ENCODE measurements at regions not wholly inside any gene's neighbourhood (a gene's known extent, or its start where the extent isn't known, plus 50 kb on each side); places are given as distances from the start of the nearest gene placed in this dataset.
"Not testable (repeated sequence)": the region's sequence is repeated elsewhere in the genome, so short reads cannot be mapped to it uniquely, and the experiment has no call there.

- Histone ChIP-seq H3K9me3 (ENCODE audit: control insufficient read depth in 1 of 2, insufficient read depth in 1 of 2, low read depth in 1 of 2, low read length in 2 of 2) (no peaks in the 10 kb centered on the region), H3K9me2 (ENCODE audit: insufficient read depth) (no peaks in the 10 kb centered on the region), H2AFZ (ENCODE audit: low read depth, low read length, poor library complexity, severe bottlenecking) (no peak overlapping the region), H3K4me3 (replicated peaks in 1 of 2; ENCODE audit: low read depth in 1 of 2, low read length in 2 of 2) (no peak overlapping the region), H3K4me1 (ENCODE audit: control insufficient read depth in 1 of 2, insufficient read depth in 2 of 2, low read length in 2 of 2) (no peaks in the 10 kb centered on the region), H3K4me2 (ENCODE audit: low read length) (no peak overlapping the region), H3K27ac (ENCODE audit: low read depth, low read length) (no peak overlapping the region), H3K36me3 (ENCODE audit: control insufficient read depth in 1 of 2, insufficient read depth in 2 of 2, low read length in 2 of 2) (no peaks in the 10 kb centered on the region), H3K27me3 (ENCODE audit: insufficient read depth, low read length) (no peaks in the 10 kb centered on the region), H3K9ac (ENCODE audit: low read length) (no peak overlapping the region), H4K20me1 (ENCODE audit: insufficient read depth) (no peaks in the 10 kb centered on the region), H3K79me2 (ENCODE audit: insufficient read depth, low read length) (no peaks in the 10 kb centered on the region)
- BruUV-seq (replicated peaks) = no TSS peak
- ChIA-PET POLR2A (no interaction called here), RAD21 (ENCODE audit: low non-redundant PET in 1 of 2, low total read pairs in 2 of 2, uncharacterized antibody in 2 of 2, unreplicated experiment in 2 of 2) (no interaction called here), CTCF (interaction anchor here (2.2 to 3.1 kb wide), 2 partner anchors 10 to 566 kb away, joined by 7 to 23 read pairs; no protein-coding TSS in a partner anchor)
- DNase-seq (ENCODE audit: low read depth, low spot score) = no peak
- TF ChIP-seq ELF1 (IDR thresholded peaks at IDR 0.05; ENCODE audit: borderline replicate concordance, low read depth) (no peak), JUND (IDR thresholded peaks at IDR 0.05) (no peak), EZH2 (IDR thresholded peaks at IDR 0.05) (no peak), RAD21 (IDR thresholded peaks at IDR 0.05; ENCODE audit: low read depth) (no peak), TCF7L2 (IDR thresholded peaks at IDR 0.05; ENCODE audit: borderline replicate concordance, extremely low read depth, insufficient read depth, insufficient read length) (no peak), POLR2A (IDR thresholded peaks at IDR 0.05; ENCODE audit: borderline replicate concordance, extremely low read depth, insufficient read depth, insufficient read length) (no peak), SP1 (IDR thresholded peaks at IDR 0.05; ENCODE audit: low read depth) (no peak), MAX (IDR thresholded peaks at IDR 0.05) (no peak), ATF3 (IDR thresholded peaks at IDR 0.05) (no peak), SIN3A (IDR thresholded peaks at IDR 0.05; ENCODE audit: low read depth) (no peak), POLR2AphosphoS5 (IDR thresholded peaks at IDR 0.05; ENCODE audit: low read depth, low read length) (no peak), ZFX (IDR thresholded peaks at IDR 0.05) (no peak), CTCF (IDR thresholded peaks at IDR 0.05 in 2 of 3, conservative IDR thresholded peaks at IDR 0.05 in 1 of 3; ENCODE audit: borderline replicate concordance in 1 of 3, insufficient read depth in 1 of 3, low read depth in 2 of 3, low read length in 2 of 3) (no peak), CBX3 (IDR thresholded peaks at IDR 0.05; ENCODE audit: low read depth) (no peak)
- no peak for ATAC-seq
- intact Hi-C loops (cut with micrococcal nuclease) = no loop called here
These were observed 235.0 kb upstream of the NFIA start for GRCh38 chr1:60847391-60847790.

- H3K4me2 ChIP-seq (ENCODE audit: low read length); H3K79me2 ChIP-seq (ENCODE audit: insufficient read depth, low read length); H3K27me3 ChIP-seq (ENCODE audit: insufficient read depth, low read length); H3K36me3 ChIP-seq (ENCODE audit: control insufficient read depth in 1 of 2, insufficient read depth in 2 of 2, low read length in 2 of 2); H3K4me3 ChIP-seq (replicated peaks in 1 of 2; ENCODE audit: low read depth in 1 of 2, low read length in 2 of 2); intact Hi-C loops (cut with micrococcal nuclease); H3K9ac ChIP-seq (ENCODE audit: low read length); POLR2A ChIA-PET; H3K9me3 ChIP-seq (ENCODE audit: control insufficient read depth in 1 of 2, insufficient read depth in 1 of 2, low read depth in 1 of 2, low read length in 2 of 2); H4K20me1 ChIP-seq (ENCODE audit: insufficient read depth); H3K9me2 ChIP-seq (ENCODE audit: insufficient read depth); ATAC-seq; H3K4me1 ChIP-seq (ENCODE audit: control insufficient read depth in 1 of 2, insufficient read depth in 2 of 2, low read length in 2 of 2); H3K27ac ChIP-seq (ENCODE audit: low read depth, low read length); DNase-seq (ENCODE audit: low read depth, low spot score); H2AFZ ChIP-seq (ENCODE audit: low read depth, low read length, poor library complexity, severe bottlenecking); BruUV-seq (replicated peaks): not testable (repeated sequence)
- ChIA-PET RAD21 (ENCODE audit: low non-redundant PET in 1 of 2, low total read pairs in 2 of 2, uncharacterized antibody in 2 of 2, unreplicated experiment in 2 of 2) (interaction anchor here in 1 of 2 experiments (0.6 kb wide), 1 partner anchor 8 kb away, joined by 8 read pairs; no protein-coding TSS in a partner anchor), CTCF (interaction anchor here (0.6 to 1.3 kb wide), 2 partner anchors 16 to 85 kb away, joined by 3 read pairs; no protein-coding TSS in a partner anchor)
These were observed 236.7 kb upstream of the NFIA start for GRCh38 chr1:60845659-60846058.

Data from HCT116 (cell line).